ENCODE measurements at regions not wholly inside any gene's neighbourhood (a gene's known extent, or its start where the extent isn't known, plus 50 kb on each side); places are given as distances from the start of the nearest gene placed in this dataset.

GRCh38 chr12:102535306-102535705 is 54.9 kb upstream of the IGF1 start:
- no peak for TF ChIP-seq GATA1 (IDR thresholded peaks at IDR 0.05; ENCODE audit: low read depth, low read length)
- TF ChIP-seq POLR2A (IDR thresholded peaks at IDR 0.05; ENCODE audit: low read length): no peak
- DNase-seq: no peak

GRCh38 chr12:102534899-102535298 is 54.5 kb upstream of the IGF1 start:
- TF ChIP-seq POLR2A (IDR thresholded peaks at IDR 0.05; ENCODE audit: low read length) (no peak), GATA1 (IDR thresholded peaks at IDR 0.05; ENCODE audit: low read depth, low read length) (no peak)
- no peak for DNase-seq

- DNase-seq: no peak
- no peak for TF ChIP-seq GATA1 (IDR thresholded peaks at IDR 0.05; ENCODE audit: low read depth, low read length)
- TF ChIP-seq POLR2A (IDR thresholded peaks at IDR 0.05; ENCODE audit: low read length): no peak
Measured at GRCh38 chr12:102533483-102534215, 53.3 kb upstream of the IGF1 start.

Data from erythroblast (primary cell).